A549 (cell line): ENCODE measurements at regions not wholly inside any gene's neighbourhood (a gene's known extent, or its start where the extent isn't known, plus 50 kb on each side); places are given as distances from the start of the nearest gene placed in this dataset.

Source experiments
- ATAC-seq, 2 experiments: fragments of 200-7000 bp in 1 of 2; fragments of >200 bp in 1 of 2; cut with Nextera tagmentation in 1 of 2; cut with Tn5 transposase in 1 of 2; 3 replicates each; pipeline versions ENCODE4 v1.8.0 to v1.9.1; 2018 to 2020; ENCODE audit warnings: mild to moderate bottlenecking in 1 of 2, moderate library complexity in 1 of 2
- CTCF ChIA-PET: fragments of 300-600 bp; sonication (Branson Sonifier 250); formaldehyde crosslinking; extraction: SDS; loops from one replicate; lab custom pipeline; 2021; ENCODE audit warnings: antibody characterized with exemption, inconsistent platforms; lab: Yijun Ruan, JAX
- POLR2A ChIA-PET: fragments of 350-600 bp; formaldehyde crosslinking; extraction: SDS; loops from one replicate; lab custom pipeline; 2021; ENCODE audit warnings: antibody characterized with exemption, inconsistent platforms; lab: Yijun Ruan, JAX
- DNase-seq, 2 experiments: peaks; one replicate each; pipeline versions ENCODE4 v3.0.0 to v3.0.0-alpha.2; 2011 to 2016; ENCODE audit warnings: low read depth in 1 of 2, low spot score in 1 of 2
- FAIRE-seq: peaks from 2 replicates; lab custom pipeline; 2011; peaks lifted over from hg19 to GRCh38; lab: Jason Lieb, UNC
- H3K27ac ChIP-seq, 2 experiments: fragments of >200 bp; sonication (Bioruptor Twin); formaldehyde crosslinking; 3 replicates each; pipeline ENCODE4 v1.5.1; 2016 to 2017
- H3K4me1 ChIP-seq: fragments of >200 bp; sonication (Bioruptor Twin); formaldehyde crosslinking; 3 replicates; pipeline ENCODE4 v1.6.1; 2016
- H3K4me2 ChIP-seq: fragments of >200 bp; sonication (Bioruptor Twin); formaldehyde crosslinking; 3 replicates; pipeline ENCODE4 v1.6.1; 2016
- H3K4me3 ChIP-seq: fragments of >200 bp; sonication (Bioruptor Twin); formaldehyde crosslinking; 3 replicates; pipeline ENCODE4 v1.5.1; 2016
- H3K9me3 ChIP-seq: fragments of >200 bp; sonication (Bioruptor Twin); formaldehyde crosslinking; 3 replicates; pipeline ENCODE4 v1.6.1; 2016
- BHLHE40 ChIP-seq: IDR thresholded peaks from 2 replicates; pipeline ENCODE4 v1.6.1; 2012; ENCODE audit warnings: low read depth, low read length, inconsistent platforms
- CBX8 ChIP-seq: fragments of 200-600 bp; sonication (generic); IDR thresholded peaks from 2 replicates; pipeline ENCODE4 v1.6.1; 2016
- CHD2 ChIP-seq: fragments of 150-350 bp; IDR thresholded peaks from 2 replicates; pipeline ENCODE4 v1.6.1; 2014; ENCODE audit warnings: low read length; ENCODE audit not compliant: partially characterized antibody
- ELK1 ChIP-seq: fragments of 150-350 bp; IDR thresholded peaks from 2 replicates; pipeline ENCODE4 v1.6.1; 2014; ENCODE audit warnings: low read depth, mild to moderate bottlenecking, low read length
- EP300 ChIP-seq, 2 experiments: fragments of >200 bp; sonication (Bioruptor Twin); formaldehyde crosslinking; IDR thresholded peaks; 2 replicates in 1 of 2; 3 replicates in 1 of 2; pipeline ENCODE4 v1.6.1; 2016 to 2017
- HEYL ChIP-seq: fragments of 250-450 bp; sonication (Bioruptor Pico); IDR thresholded peaks from 2 replicates; pipeline ENCODE4 v1.8.0; 2021; ENCODE audit warnings: mild to moderate bottlenecking, moderate library complexity
- HOXB13 ChIP-seq: fragments of 250-450 bp; sonication (Bioruptor Pico); IDR thresholded peaks from 2 replicates; pipeline ENCODE4 v1.5.0; 2020; ENCODE audit warnings: low read depth, mild to moderate bottlenecking, moderate library complexity
- KDM1A ChIP-seq: fragments of 200-600 bp; sonication (generic); IDR thresholded peaks from 2 replicates; pipeline ENCODE4 v1.6.1; 2016; ENCODE audit warnings: low read depth, mild to moderate bottlenecking
- KDM5A ChIP-seq: fragments of 200-600 bp; sonication (generic); IDR thresholded peaks from 2 replicates; pipeline ENCODE4 v1.6.1; 2016; ENCODE audit warnings: antibody characterized with exemption, mild to moderate bottlenecking
- MAFK ChIP-seq: fragments of 450-650 bp; IDR thresholded peaks from 2 replicates; pipeline ENCODE4 v1.6.1; 2014; ENCODE audit not compliant: partially characterized antibody
- MAZ ChIP-seq: fragments of 150-350 bp; IDR thresholded peaks from 2 replicates; pipeline ENCODE4 v1.6.1; 2014; ENCODE audit warnings: antibody characterized with exemption, low read depth, low read length, borderline replicate concordance
- NFE2L2 ChIP-seq: fragments of 150-350 bp; conservative IDR thresholded peaks from 2 replicates; pipeline ENCODE4 v1.6.1; 2014; ENCODE audit warnings: low read length
- NPAS2 ChIP-seq: fragments of 250-450 bp; sonication (Bioruptor Pico); IDR thresholded peaks from 2 replicates; pipeline ENCODE4 v1.8.0; 2022; ENCODE audit warnings: mild to moderate bottlenecking, moderate library complexity, borderline replicate concordance
- NR3C1 ChIP-seq: fragments of >200 bp; sonication (Bioruptor Twin); formaldehyde crosslinking; IDR thresholded peaks from 3 replicates; pipeline ENCODE4 v1.6.1; 2017
- POLR2A ChIP-seq: IDR thresholded peaks from 2 replicates; pipeline ENCODE4 v1.6.1; 2012; ENCODE audit warnings: mild to moderate bottlenecking, low read length
- POLR2AphosphoS2 ChIP-seq: conservative IDR thresholded peaks from 2 replicates; pipeline ENCODE4 v1.6.1; 2012; ENCODE audit warnings: low read length, improper control_type of control experiment, inconsistent platforms
- RAD21 ChIP-seq, 2 experiments: fragments of >200 bp in 1 of 2; sonication (Bioruptor Twin) in 1 of 2; formaldehyde crosslinking in 1 of 2; IDR thresholded peaks in 1 of 2; conservative IDR thresholded peaks in 1 of 2; 2 replicates in 1 of 2; 3 replicates in 1 of 2; pipeline ENCODE4 v1.6.1; 2012 to 2018; ENCODE audit warnings: inconsistent platforms in 1 of 2
- RARB ChIP-seq: fragments of 250-450 bp; sonication (Bioruptor Pico); IDR thresholded peaks from 2 replicates; pipeline ENCODE4 v1.8.0; 2021; ENCODE audit warnings: mild to moderate bottlenecking, moderate library complexity
- RCOR1 ChIP-seq: fragments of 150-350 bp; IDR thresholded peaks from 2 replicates; pipeline ENCODE4 v1.6.1; 2014; ENCODE audit warnings: antibody characterized with exemption, low read length, low read depth
- REST ChIP-seq: fragments of 200-600 bp; sonication (generic); IDR thresholded peaks from 2 replicates; pipeline ENCODE4 v1.6.1; 2016; ENCODE audit warnings: antibody characterized with exemption, mild to moderate bottlenecking, moderate library complexity
- ZC3H11A ChIP-seq: fragments of 450-650 bp; IDR thresholded peaks from 2 replicates; pipeline ENCODE4 v1.6.1; 2014; ENCODE audit warnings: antibody characterized with exemption, mild to moderate bottlenecking
- WGBS: methylation state at CpG from one replicate; pipeline ENCODE4 v1.1.6; 2017; ENCODE audit errors: missing lambda C conversion rate; 5-methylcytosine and 5-hydroxymethylcytosine counted together
- TF ChIP-seq, protein P1 (sequence below): IDR thresholded peaks from 2 replicates; pipeline ENCODE4 v1.6.1; 2012; ENCODE audit warnings: low read depth, borderline replicate concordance
- TF ChIP-seq, protein P2 (sequence below): fragments of >200 bp; sonication (Bioruptor Twin); formaldehyde crosslinking; IDR thresholded peaks from 3 replicates; pipeline ENCODE4 v1.5.1; 2016
- TF ChIP-seq, protein P3 (sequence below): fragments of >200 bp; sonication (Bioruptor Twin); formaldehyde crosslinking; IDR thresholded peaks from 3 replicates; pipeline ENCODE4 v1.6.1; 2016
- TF ChIP-seq, protein P4 (sequence below): fragments of 450-650 bp; IDR thresholded peaks from 2 replicates; pipeline ENCODE4 v1.6.1; 2014; ENCODE audit warnings: antibody characterized with exemption

DNA sequence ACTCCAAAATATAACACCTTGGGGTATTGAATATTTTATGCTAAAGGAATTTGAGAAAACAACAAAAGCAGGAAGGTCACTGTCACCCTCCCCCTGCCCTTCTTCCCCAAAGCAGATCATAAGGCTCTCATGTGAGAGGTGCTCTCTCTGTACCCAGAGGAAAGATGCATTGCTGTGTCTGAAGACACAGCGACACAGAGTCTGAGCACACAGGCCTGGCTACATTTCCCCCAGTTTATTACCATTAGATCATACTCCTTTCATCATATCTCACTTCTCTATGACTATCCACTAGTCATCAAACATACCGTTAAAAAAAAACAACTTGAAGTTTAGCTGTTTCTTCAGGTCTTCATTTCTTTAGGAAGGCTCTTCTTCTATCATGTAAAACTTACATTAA is 127.1 kb downstream of the PPIAL4G start:
- ATAC-seq (no peak), FAIRE-seq (no peak), DNase-seq (no peak)
- ChIA-PET CTCF (interaction anchor here (5.0 kb wide), 1 partner anchor 16 kb away, joined by 30 read pairs; no protein-coding TSS in a partner anchor), POLR2A (no interaction called here)
- H3K4me2 ChIP-seq: no peak overlapping the region
- no peak overlapping the region for H3K4me3 ChIP-seq
- WGBS: 50% methylated on average over 2 of the region's 2 CpGs
- H3K9me3 ChIP-seq: no peaks in the 10 kb centered on the region
- no peak overlapping the region for H3K27ac ChIP-seq
- no peak for TF ChIP-seq NFE2L2
- TF ChIP-seq, protein P1, sequence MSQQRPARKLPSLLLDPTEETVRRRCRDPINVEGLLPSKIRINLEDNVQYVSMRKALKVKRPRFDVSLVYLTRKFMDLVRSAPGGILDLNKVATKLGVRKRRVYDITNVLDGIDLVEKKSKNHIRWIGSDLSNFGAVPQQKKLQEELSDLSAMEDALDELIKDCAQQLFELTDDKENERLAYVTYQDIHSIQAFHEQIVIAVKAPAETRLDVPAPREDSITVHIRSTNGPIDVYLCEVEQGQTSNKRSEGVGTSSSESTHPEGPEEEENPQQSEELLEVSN: no peak
- TF ChIP-seq, protein P2, sequence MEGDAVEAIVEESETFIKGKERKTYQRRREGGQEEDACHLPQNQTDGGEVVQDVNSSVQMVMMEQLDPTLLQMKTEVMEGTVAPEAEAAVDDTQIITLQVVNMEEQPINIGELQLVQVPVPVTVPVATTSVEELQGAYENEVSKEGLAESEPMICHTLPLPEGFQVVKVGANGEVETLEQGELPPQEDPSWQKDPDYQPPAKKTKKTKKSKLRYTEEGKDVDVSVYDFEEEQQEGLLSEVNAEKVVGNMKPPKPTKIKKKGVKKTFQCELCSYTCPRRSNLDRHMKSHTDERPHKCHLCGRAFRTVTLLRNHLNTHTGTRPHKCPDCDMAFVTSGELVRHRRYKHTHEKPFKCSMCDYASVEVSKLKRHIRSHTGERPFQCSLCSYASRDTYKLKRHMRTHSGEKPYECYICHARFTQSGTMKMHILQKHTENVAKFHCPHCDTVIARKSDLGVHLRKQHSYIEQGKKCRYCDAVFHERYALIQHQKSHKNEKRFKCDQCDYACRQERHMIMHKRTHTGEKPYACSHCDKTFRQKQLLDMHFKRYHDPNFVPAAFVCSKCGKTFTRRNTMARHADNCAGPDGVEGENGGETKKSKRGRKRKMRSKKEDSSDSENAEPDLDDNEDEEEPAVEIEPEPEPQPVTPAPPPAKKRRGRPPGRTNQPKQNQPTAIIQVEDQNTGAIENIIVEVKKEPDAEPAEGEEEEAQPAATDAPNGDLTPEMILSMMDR: no peak
- TF ChIP-seq KDM5A: no peak
- no peak for TF ChIP-seq RARB (CRISPR knock-in tag)
- no peak for TF ChIP-seq EP300 (IDR thresholded peaks at IDR 0.05)
- no peak for TF ChIP-seq ELK1
- TF ChIP-seq, protein P3, sequence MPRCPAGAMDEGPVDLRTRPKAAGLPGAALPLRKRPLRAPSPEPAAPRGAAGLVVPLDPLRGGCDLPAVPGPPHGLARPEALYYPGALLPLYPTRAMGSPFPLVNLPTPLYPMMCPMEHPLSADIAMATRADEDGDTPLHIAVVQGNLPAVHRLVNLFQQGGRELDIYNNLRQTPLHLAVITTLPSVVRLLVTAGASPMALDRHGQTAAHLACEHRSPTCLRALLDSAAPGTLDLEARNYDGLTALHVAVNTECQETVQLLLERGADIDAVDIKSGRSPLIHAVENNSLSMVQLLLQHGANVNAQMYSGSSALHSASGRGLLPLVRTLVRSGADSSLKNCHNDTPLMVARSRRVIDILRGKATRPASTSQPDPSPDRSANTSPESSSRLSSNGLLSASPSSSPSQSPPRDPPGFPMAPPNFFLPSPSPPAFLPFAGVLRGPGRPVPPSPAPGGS: no peak
- TF ChIP-seq POLR2A: no peak
- TF ChIP-seq RCOR1: no peak
- TF ChIP-seq HEYL (CRISPR knock-in tag): no peak
- TF ChIP-seq CHD2: no peak
- TF ChIP-seq MAZ: no peak
- TF ChIP-seq CBX8: no peak
- H3K4me1 ChIP-seq: peaks cover 7% of the 10 kb centered on the region; the same call in 1 of the 3 replicates

DNA sequence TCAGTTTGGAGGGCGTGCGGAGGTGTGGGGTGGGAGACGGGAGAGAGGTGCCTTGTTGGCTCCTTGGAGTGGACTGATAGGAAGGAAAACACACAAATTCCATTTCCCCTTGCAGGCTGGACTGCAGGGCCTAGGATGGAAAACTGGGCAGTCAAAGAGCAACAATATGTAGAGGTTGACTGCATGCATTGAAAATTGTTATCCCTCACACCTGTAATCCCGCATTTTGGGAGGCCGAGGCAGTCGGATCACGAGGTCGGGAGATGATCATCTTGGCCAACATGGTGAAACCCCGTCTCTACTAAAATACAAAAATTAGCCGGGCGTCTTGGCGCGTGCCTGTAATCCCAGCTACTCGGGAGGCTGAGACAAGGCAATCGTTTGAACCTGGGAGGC is 128.2 kb downstream of the PPIAL4G start:
- no peak for ATAC-seq
- TF ChIP-seq MAFK (no peak), NPAS2 (CRISPR knock-in tag) (no peak), POLR2AphosphoS2 (no peak), BHLHE40 (no peak), RARB (CRISPR knock-in tag) (no peak), NR3C1 (no peak), HOXB13 (CRISPR knock-in tag) (no peak), REST (no peak), KDM1A (no peak), ZC3H11A (no peak), RCOR1 (no peak), RAD21 (conservative IDR thresholded peaks at IDR 0.05 in 1 of 2, IDR thresholded peaks at IDR 0.05 in 1 of 2) (no peak)
- TF ChIP-seq, protein P3: no peak
- TF ChIP-seq, protein P2: no peak
- TF ChIP-seq, protein P4, sequence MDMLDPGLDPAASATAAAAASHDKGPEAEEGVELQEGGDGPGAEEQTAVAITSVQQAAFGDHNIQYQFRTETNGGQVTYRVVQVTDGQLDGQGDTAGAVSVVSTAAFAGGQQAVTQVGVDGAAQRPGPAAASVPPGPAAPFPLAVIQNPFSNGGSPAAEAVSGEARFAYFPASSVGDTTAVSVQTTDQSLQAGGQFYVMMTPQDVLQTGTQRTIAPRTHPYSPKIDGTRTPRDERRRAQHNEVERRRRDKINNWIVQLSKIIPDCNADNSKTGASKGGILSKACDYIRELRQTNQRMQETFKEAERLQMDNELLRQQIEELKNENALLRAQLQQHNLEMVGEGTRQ: no peak

More for the DNA sequence above, 128.2 kb downstream of the PPIAL4G start:
- WGBS: 93% methylated on average over 15 of the region's 15 CpGs
- FAIRE-seq (no peak), DNase-seq (no peak)
- Histone ChIP-seq H3K27ac (no peak overlapping the region), H3K4me1 (0 out of 3 replicates have a peak, but pooled peaks cover 2% of the 10 kb centered on the region), H3K9me3 (no peaks in the 10 kb centered on the region), H3K4me3 (no peak overlapping the region), H3K4me2 (no peak overlapping the region)
- ChIA-PET POLR2A (no interaction called here), CTCF (interaction anchor here (1.2 to 2.0 kb wide), 2 partner anchors 9 to 16 kb away, joined by 3 to 6 read pairs; no protein-coding TSS in a partner anchor)
